HG03097 (cell line): ENCODE measurements at regions not wholly inside any gene's neighbourhood (a gene's known extent, or its start where the extent isn't known, plus 50 kb on each side); places are given as distances from the start of the nearest gene placed in this dataset.

ENCODE experiments used
- ATAC-seq: cut with Tn5 transposase; IDR thresholded peaks from one replicate; pipeline ENCODE4 v1.9.1; 2021; ENCODE audit not compliant: unreplicated experiment, low FRiP score

GRCh38 chr1:239538239-239538988 lies 152.0 kb downstream of the CHRM3 start:
- no peak for ATAC-seq

GRCh38 chr1:239539051-239539450 lies 152.7 kb downstream of the CHRM3 start:
- no peak for ATAC-seq

- no peak for ATAC-seq
These were observed 153.4 kb downstream of the CHRM3 start for GRCh38 chr1:239539812-239540211.

- no peak for ATAC-seq
These were observed 157.5 kb downstream of the CHRM3 start for GRCh38 chr1:239543873-239544272.

- ATAC-seq = no peak
These were observed 159.1 kb downstream of the CHRM3 start for GRCh38 chr1:239545466-239545865.

GRCh38 chr1:239547987-239548386 lies 161.6 kb downstream of the CHRM3 start:
- peak; percentile 72 for ATAC-seq

GRCh38 chr1:239550178-239550577 lies 163.8 kb downstream of the CHRM3 start:
- ATAC-seq = no peak

- no peak for ATAC-seq
These were observed 169.0 kb downstream of the CHRM3 start for GRCh38 chr1:239555350-239555749.

GRCh38 chr1:239558559-239558958 lies 172.2 kb downstream of the CHRM3 start:
- ATAC-seq = no peak

- ATAC-seq = peak; percentile 54
These were observed 172.6 kb downstream of the CHRM3 start for GRCh38 chr1:239558991-239559390.

GRCh38 chr1:239560921-239561320 lies 174.6 kb downstream of the CHRM3 start:
- no peak for ATAC-seq

- ATAC-seq = no peak
These were observed 175.7 kb downstream of the CHRM3 start for GRCh38 chr1:239562095-239562494.

- ATAC-seq = no peak
These were observed 177.3 kb downstream of the CHRM3 start for GRCh38 chr1:239563681-239564080.

- no peak for ATAC-seq
These were observed 179.7 kb downstream of the CHRM3 start for GRCh38 chr1:239566074-239566473.

GRCh38 chr1:239570878-239571277 lies 184.5 kb downstream of the CHRM3 start:
- ATAC-seq = no peak

- no peak for ATAC-seq
These were observed 185.8 kb downstream of the CHRM3 start for GRCh38 chr1:239572183-239572582.

GRCh38 chr1:239574112-239574511 lies 187.7 kb downstream of the CHRM3 start:
- no peak for ATAC-seq

GRCh38 chr1:239575113-239575512 lies 188.7 kb downstream of the CHRM3 start:
- peak; percentile 45 for ATAC-seq

- no peak for ATAC-seq
These were observed 197.2 kb downstream of the CHRM3 start for GRCh38 chr1:239583536-239583935.

- ATAC-seq = no peak
These were observed 199.8 kb downstream of the CHRM3 start for GRCh38 chr1:239586128-239586527.

- no peak for ATAC-seq
These were observed 200.7 kb downstream of the CHRM3 start for GRCh38 chr1:239587066-239587465.

GRCh38 chr1:239587574-239588369 lies 201.4 kb downstream of the CHRM3 start:
- ATAC-seq = no peak
